ENCODE measurements at regions not wholly inside any gene's neighbourhood (a gene's known extent, or its start where the extent isn't known, plus 50 kb on each side); places are given as distances from the start of the nearest gene placed in this dataset.

DNA sequence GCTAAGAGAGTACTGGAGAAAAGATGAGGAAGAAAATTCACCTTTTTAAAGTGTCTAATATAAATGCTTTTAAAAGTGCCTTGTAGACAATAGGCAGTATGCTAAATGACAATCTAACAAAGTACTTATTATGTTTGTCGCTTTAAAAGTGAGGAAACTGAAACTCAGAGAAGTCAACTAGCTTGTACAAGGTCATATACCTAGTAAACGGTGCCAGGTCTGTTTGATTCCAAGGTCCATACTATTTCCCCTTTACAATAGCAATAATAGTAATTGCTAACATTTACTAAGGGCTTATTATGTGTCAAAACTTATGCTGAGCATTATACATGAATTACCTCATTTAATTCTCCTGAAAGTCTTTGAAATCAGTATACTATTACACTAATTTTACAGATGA lies 328.6 kb upstream of the SLC24A2 start:
- DNase-seq (ENCODE audit: low spot score), result no peak

DNA sequence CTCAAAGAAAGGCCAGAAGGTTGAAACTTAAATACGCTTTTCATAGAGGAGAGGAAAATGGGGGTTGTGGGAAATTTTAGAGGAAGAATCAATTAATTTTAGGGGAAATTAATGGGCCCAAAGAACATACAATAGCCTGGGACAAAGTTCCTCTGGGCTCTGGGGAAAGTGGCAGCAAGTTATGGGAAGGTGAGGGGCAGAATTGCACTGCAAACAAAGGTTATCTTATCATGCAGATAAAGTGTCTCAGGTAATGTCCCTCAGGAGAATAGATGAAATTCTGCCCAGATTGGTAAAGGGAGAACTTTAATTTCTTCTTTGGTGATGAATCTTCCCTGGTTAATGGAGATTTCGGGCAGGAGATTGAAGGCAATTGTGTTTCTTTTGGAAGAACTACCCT lies 326.1 kb upstream of the SLC24A2 start:
- no peak for DNase-seq (ENCODE audit: low spot score)

DNA sequence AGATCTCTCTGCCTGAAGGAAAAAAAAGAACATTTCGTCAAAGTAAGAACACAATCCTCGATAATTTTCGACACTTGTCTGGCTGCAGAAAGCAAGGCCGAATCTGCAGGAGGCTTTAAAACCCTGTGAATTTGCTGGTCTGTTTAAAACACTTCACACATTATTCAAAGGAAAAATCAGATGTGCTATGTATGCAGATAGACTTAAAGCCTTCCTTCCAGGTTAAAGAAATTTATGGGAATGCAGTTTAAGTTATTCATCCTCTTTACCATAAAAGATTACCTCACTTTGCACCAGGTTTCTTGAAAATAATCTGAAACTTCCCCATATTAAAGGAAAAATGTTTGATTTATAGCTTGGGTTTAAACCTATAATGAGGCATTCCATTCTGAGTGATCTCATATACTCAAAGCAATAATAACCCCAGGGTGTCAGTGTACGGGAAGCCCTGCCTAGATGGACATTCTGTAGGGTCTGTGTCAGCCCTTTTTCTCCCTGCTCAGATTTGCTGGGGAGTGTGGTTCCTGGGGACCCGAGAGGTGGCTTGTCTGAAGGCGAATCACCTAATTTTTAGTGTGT lies 323.5 kb upstream of the SLC24A2 start:
- DNase-seq (ENCODE audit: low spot score), result no peak

DNA sequence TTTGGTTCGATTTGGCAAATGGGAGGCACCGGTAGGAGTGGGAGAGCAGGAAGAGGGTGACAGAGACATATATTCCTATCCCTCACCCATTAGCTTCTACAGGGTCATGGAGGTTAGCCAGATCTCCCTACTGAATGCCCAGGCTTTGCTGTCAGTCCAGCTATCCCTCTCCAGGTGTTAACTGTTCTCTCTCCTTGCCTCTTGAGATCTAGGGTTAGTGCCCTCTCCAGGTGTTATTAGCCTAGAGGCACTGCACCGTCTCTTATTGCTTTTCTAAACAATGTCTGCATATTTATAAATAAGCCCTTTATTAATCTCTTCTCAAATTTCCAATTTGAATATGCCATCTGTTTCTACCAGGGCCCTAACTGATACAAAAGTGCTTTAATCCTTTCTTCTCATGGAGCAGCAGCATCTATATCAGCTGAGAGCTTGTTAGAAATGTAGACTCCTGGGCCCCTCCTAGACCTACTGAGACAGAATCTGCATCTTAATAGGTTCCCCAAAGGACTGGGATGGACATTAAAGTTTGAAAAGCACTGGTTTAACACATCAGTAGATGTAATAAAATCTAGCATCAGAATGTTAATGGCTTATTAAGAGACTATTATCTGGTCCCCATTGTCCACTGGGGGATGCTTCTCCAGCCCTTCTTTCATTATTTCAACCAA lies 322.5 kb upstream of the SLC24A2 start:
- DNase-seq (ENCODE audit: low spot score), result no peak

DNA sequence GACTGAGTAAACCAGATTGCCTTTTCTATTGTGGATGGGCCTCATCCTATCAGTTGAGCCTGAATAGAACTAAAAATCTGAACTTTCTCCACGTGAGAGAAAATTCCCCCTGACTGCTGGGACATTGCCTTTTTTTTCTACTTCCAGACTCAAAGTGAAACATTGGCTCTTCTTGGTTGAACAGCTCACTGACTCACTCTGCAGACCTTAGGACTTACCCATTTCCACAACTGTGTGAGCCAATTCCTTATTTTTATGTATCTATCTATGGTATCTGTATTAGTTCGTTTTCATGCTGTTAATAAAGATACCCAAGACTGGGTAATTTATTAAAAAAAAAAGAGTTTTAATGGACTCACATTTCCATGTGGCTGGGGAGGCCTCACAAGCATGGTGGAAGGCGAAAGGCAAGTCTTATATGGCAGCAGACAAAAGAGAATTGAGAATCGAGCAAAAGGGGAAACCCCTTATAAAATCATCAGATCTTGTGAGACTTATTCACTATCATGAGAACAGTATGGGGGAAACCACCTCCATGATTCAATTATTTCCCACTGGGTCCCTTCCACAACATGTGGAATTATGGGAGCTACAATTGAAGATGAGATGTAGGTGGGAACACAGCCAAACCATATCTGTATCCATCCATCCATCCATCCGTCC lies 306.7 kb upstream of the SLC24A2 start:
- DNase-seq (ENCODE audit: low spot score), result no peak

DNA sequence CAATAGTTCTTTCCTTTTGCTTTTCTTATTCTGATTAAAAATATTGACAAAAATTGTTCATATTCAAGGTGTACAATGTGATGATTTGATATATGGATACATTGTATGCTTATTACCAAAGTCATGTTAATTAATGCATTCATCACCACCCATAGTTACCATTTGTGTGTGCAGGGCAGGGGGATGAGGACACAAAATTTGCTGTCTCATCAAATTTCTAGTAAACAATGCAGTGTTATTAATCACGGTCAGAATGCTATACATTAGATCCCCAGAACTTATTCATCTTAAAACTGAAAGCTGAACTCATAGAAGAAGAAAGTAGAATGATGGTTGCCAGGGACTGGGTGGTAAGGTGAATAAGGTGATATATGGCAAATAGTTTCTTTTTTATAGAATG lies 303.7 kb upstream of the SLC24A2 start:
- DNase-seq (ENCODE audit: low spot score), result no peak

DNA sequence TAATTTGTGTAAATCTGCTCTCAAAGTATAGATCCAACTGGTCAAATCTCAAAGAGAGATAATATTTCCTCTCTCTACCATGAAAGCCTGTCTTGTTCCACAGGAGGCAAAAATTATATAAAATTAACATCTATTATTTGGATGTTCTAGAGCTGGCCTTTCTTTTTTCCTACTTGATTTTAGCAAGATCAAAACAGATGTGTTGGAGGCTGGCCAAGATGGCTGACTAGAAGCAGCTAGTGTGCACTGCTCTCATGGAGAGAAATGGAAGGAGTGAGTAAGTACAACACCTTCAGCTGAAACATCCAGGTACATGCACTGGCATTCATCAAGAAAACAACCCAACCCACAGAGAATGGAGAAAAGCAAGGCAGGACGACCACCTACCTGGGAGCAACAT lies 298.6 kb upstream of the SLC24A2 start:
- DNase-seq (ENCODE audit: low spot score), result no peak

DNA sequence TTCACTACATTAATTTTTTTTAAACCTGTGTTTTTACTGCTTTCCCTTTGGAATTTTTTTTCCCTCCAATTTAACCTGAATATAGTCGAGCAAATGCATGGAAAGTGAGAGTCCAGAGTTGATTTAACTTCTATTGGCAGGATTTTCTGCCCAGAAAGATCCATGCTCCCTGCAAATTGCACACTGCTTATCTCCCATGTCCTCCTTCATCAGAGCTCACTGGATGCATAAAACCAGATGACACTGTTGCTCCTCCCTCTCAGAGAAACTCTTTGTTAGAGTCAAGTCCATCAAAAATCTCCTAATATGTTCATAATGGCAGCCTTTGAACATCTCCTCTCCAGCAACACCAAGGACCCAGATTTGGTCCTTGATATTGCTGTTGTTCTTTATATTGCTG lies 297.0 kb upstream of the SLC24A2 start:
- no peak for DNase-seq (ENCODE audit: low spot score)

DNA sequence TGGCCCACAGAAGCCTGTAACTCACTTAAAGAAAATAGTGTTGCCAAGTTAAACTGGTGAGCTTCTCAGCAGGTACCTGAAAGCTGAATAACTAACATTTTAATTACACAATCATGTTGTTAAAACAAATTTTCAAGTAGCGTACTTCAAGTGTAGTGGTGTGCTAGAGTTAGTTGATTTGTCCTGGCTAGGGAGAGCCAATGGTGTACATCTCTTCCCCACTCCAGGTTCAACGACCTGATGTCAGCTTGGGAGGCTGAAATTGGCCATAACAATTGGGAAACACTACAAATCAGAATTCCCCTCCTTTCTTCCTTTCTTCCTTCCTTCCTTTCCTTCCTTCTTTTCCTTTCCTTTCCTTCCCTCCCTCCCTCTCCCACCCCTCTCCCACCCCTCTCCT lies 295.3 kb upstream of the SLC24A2 start:
- DNase-seq (ENCODE audit: low spot score), result no peak

DNA sequence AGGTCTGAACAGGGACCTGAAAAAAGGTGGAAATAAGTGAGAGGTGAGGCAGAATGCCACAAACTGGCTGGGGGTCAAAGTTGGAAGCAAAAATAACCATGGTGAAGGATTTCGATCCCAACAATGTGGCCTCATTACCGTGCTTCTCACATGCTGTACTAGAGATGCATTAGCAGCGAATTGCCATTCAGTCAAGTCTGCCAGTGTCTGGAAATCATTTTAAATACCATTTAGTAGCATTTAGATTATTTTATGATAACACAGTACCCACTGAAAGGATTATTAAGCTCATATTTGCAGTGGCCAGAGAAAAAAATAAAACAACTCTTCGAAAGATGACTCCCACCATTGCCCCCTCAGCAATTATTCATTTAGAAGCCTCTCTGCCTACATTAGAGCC lies 294.6 kb upstream of the SLC24A2 start:
- no peak for DNase-seq (ENCODE audit: low spot score)

DNA sequence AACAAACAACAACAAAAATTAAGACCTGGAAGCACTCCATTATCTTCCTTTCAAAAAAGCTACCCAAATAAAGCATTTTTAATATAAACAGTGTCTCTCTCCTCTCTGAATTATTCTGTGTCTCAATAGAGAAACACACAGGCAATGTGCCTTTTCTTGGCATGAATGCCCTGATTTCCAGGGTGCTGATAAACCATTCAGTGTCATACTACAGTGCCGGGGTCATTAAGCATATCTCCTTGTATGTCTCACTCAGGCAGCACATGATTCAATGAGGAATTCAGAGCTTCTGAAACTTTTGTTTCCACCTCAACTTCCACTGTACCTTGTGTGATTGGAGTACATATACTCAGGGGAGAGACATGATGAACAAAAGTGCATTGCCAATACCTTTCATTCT lies 294.0 kb upstream of the SLC24A2 start:
- DNase-seq (ENCODE audit: low spot score), result no peak

DNA sequence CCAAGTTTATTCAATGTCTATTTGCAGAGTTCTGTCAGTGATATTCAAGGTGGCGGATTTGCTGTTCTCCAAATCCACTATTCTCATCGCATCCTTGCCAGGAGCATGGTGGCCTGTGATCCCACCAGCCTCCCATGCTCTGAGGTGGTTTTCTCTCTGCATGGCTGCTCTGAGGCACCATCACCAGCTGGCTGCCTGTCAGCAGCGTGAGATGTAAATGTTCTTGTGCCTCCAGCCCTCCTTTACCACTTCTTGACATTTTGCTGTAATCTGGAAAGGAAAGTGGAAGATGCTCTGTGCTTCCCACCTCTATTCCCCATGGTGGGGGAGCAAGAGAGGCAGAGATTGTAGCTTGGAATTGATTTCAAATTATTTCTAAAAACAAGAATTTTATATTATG lies 293.6 kb upstream of the SLC24A2 start:
- no peak for DNase-seq (ENCODE audit: low spot score)

DNA sequence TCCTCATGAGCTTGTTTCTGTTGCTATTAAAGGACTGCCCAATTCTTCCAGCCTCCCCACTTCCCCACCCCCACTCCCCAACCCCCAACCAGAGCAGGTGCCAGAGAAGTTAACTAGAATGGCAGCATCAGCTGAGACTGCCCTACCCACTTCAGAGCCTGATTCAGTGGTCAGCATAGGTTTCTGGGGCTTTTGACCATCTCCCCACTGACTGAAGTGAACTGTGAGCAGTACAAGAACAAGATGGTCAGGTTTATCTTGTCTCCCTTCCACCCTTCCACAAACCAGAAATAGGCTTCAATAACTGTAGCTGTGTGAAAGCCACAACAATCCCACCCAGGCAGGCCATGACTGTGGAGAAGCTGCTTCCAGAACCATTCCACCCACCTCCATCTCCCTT lies 289.4 kb upstream of the SLC24A2 start:
- no peak for DNase-seq (ENCODE audit: low spot score)

DNA sequence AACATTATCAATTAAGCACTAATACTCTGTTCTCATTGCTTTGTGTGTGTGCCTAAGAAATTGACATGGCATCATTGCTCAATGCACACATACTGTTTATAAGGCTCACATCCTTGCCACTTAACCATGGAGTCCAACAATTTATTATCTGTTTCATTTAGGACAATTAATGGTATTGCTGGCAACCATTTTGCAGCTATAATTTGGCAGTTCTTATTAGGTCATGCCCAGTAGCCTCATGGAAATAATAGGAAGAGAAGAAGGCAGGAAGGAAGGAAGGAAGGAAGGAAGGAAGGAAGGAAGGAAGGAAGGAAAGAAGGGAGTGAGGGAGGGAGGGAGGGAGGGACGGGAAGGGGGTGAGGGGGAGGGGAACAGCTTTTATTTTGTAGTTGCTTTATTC lies 285.5 kb upstream of the SLC24A2 start:
- DNase-seq (ENCODE audit: low spot score), result no peak

DNA sequence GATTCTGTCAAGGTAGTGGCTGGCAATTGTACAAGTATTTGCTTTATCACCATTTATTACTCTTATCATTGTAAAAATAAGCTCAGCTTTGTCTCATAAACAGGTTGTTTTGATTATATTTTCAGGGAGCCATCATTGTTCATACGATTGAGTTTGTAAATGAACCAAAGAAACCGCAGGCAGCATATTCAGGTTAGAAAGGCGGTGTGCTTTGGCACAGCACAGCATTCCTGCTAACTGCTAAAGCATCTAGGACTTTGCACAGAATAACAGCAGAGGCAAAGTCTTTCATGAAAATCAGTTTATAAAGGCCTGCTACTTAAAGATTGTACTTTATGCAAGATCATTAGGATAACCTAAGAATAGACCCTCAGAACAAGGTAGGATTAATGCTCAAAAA lies 281.5 kb upstream of the SLC24A2 start:
- DNase-seq (ENCODE audit: low spot score), result no peak

DNA sequence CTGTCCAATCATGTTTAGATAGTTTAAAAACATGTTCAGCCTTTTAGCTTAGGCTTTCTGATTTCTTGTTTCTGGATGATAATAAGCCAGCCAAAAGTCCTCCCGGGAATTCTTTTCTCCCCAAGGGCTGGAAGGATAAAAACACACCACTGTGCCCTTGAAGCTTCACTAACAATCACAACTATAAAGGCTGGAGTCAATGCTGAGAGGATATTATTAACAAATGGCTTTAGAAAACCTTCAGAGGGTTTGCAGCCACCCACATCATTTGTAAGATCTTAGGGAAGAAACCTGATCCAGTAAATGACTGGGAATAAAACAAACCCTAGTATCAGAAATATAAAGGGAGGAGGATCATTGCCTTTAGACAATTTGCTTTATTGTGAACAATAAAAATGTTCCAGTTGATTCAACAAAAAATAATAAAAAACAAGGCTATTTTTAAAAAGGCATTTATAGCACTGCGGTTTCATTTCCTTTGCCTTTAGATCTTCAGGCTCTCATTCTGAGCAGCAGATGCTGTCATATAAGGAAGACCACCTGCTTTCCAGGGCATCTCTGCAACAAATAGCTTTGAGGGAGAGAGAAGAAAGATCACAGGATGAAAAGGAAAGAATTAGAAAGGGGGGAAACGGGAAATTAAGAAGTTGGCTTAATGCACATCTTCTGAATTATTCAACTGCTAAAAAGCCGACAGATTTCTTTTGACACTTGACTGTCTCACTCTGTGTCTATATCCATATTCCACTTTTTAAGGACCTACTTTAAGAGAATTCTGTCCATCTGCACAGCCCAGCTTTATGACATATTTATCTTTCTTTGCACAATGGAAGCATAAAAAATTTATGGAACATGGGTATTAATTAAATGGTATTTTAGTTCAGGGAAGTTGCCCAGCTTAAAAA lies 277.2 kb upstream of the SLC24A2 start:
- no peak for DNase-seq (ENCODE audit: low spot score)

DNA sequence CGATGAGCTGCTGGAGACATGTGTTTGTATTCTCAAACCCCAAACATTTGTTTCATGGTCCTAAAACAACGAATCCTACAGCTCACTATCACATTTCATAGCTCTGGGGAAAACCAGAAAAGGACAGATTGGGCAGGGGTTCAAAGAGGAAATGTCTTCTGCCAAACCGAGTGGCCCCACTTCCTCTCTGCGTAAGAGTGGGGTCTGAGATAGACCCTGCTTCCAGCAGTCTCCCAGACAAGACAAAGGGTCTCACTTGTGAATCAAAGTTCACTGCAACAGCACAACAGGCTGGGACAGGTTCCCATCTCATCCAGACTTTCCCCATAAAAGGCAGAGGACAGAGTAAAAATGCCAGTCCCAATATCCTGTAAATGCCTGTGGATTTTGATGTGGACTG lies 276.2 kb upstream of the SLC24A2 start:
- no peak for DNase-seq (ENCODE audit: low spot score)

DNA sequence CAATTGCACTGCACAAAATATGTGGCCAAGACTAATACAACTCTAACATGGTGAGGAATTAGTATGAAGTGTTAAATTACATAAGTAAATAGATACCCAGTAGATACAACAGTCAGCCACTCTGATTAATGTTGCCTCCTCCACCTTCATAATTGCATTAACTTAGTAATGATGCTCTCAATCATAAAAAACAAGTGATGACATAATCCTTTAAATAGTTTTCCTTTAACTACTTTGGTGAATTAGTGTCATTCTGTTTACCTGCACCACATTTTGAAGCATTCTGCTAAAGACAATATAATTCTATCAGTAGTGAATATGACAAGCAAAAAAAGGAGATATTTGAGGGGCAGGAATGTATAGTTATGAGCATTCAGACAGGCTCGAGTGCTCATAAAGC lies 265.9 kb upstream of the SLC24A2 start:
- DNase-seq (ENCODE audit: low spot score), result no peak

DNA sequence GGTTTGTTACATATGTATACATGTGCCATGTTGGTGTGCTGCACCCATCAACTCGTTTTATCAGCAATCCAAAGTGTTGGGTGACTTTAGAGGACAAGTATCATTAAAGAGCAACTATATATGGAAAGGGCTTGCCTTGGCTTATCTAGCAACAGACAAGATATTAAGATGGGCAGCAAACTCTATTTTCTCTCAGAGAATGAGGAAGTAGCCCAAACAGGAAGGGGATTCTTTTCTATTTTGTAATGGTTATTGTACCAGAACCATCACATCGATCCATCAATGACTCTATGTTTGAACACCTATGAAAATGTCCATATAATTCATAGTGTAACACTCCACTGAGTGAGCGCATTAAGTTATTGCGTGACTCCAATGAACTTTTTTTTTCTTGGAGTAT lies 260.1 kb upstream of the SLC24A2 start:
- DNase-seq (ENCODE audit: low spot score), result no peak

DNA sequence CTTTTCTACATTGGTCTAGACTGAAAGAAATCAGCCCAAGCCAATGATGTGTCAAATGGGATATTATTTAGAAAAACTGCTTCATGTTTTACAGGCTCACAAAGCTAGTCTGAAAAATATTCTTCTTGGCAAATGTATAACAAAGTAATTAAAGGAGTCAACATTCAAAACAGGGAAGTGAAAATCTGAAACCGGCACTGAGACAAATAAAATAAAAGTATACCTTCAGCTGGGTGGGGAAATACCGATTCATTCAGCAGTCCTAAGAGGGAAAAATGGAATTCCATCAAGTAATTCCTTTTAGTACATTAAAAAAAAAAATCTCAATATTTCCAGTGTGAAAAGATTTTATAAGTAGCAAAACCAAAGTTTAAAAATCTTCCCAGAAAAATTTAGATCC lies 259.6 kb upstream of the SLC24A2 start:
- DNase-seq (ENCODE audit: low spot score), result no peak

DNA sequence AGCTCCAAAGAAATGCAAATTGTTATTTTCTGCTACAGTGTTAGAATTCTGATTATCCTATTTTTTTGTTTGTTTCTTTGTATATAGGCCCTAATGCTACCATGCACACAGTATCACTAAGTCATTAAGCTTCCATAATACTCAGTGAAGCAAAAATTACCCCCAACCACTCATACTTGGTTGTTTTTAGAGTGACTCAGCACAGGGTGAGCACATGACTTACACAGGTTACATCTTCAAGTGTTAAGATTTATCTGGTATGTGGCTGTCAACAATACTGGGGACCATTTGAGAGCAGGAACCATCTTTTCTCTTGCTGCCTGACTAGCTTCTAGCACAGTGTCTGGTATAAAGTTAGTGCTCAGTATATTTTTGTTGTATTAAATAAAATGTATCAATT lies 255.8 kb upstream of the SLC24A2 start:
- DNase-seq (ENCODE audit: low spot score), result no peak

DNA sequence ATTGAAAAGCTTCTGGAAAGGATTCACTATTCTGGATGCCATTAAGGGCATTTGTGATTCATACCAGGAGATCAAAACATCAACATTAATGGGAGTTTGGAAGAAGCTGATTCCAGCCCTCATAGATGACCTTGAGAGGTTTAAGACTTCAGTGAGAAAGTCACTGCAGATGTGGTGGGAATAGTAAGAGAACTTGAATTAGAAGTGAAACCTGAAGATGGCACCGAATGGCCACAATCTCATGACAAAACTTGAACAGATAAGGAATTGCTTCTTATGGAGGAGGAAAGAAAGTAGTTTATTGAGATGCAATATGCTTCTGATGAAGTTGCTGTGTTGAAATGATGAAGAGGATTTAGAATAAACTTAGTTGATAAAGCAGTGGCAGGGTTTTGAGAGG lies 254.6 kb upstream of the SLC24A2 start:
- DNase-seq (ENCODE audit: low spot score), result no peak

DNA sequence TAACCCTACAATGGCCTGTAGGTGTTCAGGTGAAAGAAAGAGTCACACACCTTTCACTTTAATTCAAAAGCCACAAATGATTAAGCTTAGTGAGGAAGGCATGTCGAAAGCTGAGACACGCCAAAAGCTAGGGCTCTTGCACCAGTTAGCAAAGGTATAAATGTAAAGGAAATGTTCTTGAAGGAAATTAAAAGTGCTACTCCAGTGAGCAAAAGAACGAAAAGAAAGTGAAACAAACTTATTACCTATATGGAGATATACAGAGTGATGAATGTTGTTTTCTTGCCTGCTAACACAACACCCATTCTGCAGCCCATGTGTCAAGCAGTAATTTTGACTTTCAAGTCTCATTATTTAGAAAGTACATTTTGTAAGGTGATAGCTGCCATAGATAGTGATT lies 254.2 kb upstream of the SLC24A2 start:
- DNase-seq (ENCODE audit: low spot score), result no peak
